H1 (cell line): ENCODE measurements at regions not wholly inside any gene's neighbourhood (a gene's known extent, or its start where the extent isn't known, plus 50 kb on each side); places are given as distances from the start of the nearest gene placed in this dataset.
A peak's percentile ranks its signal among the peaks of the same experiment; 100 is the strongest.

ENCODE experiments used
- CTCF ChIA-PET: fragments of 300-600 bp; sonication (Branson Sonifier 250); formaldehyde crosslinking; loops from one replicate; lab custom pipeline; 2021; ENCODE audit not compliant: partially characterized antibody; lab: Charles Lee
- POLR2A ChIA-PET: fragments of 300-600 bp; sonication (Branson Sonifier 250); formaldehyde crosslinking; loops from one replicate; lab custom pipeline; 2021; ENCODE audit warnings: inconsistent platforms; ENCODE audit not compliant: partially characterized antibody; lab: Charles Lee
- DNase-seq, 2 experiments: peaks; one replicate each; pipeline versions ENCODE4 v3.0.0 to v3.0.0-alpha.2; 2010 to 2022; ENCODE audit warnings: low spot score in 2 of 2, low read depth in 1 of 2, mixed read lengths in 1 of 2
- FAIRE-seq: peaks from 2 replicates; lab custom pipeline; 2011; peaks lifted over from hg19 to GRCh38; lab: Jason Lieb, UNC
- H2AFZ ChIP-seq: 2 replicates; pipeline ENCODE4 v1.8.1; 2012; ENCODE audit warnings: low read length, inconsistent platforms
- H2AK5ac ChIP-seq: 2 replicates; pipeline ENCODE4 v1.6.1; 2013; ENCODE audit warnings: low read depth, low read length
- H2BK120ac ChIP-seq: replicated peaks from 2 replicates; pipeline ENCODE3; 2013; ENCODE audit warnings: low read depth, low read length, inconsistent platforms
- H2BK12ac ChIP-seq: 2 replicates; pipeline ENCODE4 v1.6.1; 2013; ENCODE audit warnings: low read depth, low read length
- H2BK15ac ChIP-seq: 2 replicates; pipeline ENCODE4 v1.6.1; 2013; ENCODE audit warnings: low read length
- H2BK20ac ChIP-seq: 2 replicates; pipeline ENCODE4 v1.6.1; 2013; ENCODE audit warnings: low read length
- H2BK5ac ChIP-seq: 2 replicates; pipeline ENCODE4 v1.6.1; 2013; ENCODE audit warnings: low read depth, low read length
- H3K14ac ChIP-seq: 2 replicates; pipeline ENCODE4 v1.6.1; 2013; ENCODE audit warnings: inconsistent platforms; ENCODE audit not compliant: insufficient read length
- H3K18ac ChIP-seq: 2 replicates; pipeline ENCODE4 v1.6.1; 2013; ENCODE audit warnings: low read length; ENCODE audit errors: extremely low read depth
- H3K23ac ChIP-seq: 2 replicates; pipeline ENCODE4 v1.6.1; 2013; ENCODE audit warnings: inconsistent platforms; ENCODE audit not compliant: insufficient read length
- H3K23me2 ChIP-seq: 2 replicates; pipeline ENCODE4 v1.6.1; 2013; ENCODE audit warnings: low read depth, low read length
- H3K27ac ChIP-seq: 2 replicates; pipeline ENCODE4 v1.6.1; 2011; ENCODE audit warnings: low read depth, low read length, inconsistent platforms
- H3K27me3 ChIP-seq, 4 experiments: replicated peaks in 1 of 4; 1 replicate in 1 of 4; 2 replicates in 3 of 4; pipeline versions ENCODE4 v1.6.1 to v1.8.1; 2011 to 2013; ENCODE audit warnings: low read length in 3 of 4, mild to moderate bottlenecking in 3 of 4, inconsistent platforms in 2 of 4, mixed read lengths in 2 of 4, moderate library complexity in 1 of 4; ENCODE audit not compliant: control insufficient read depth in 3 of 4, insufficient read depth in 3 of 4; ENCODE audit errors: extremely low read depth in 1 of 4
- H3K36me3 ChIP-seq, 4 experiments: 2 replicates each; pipeline versions ENCODE4 v1.6.1 to v1.8.1; 2011 to 2013; ENCODE audit warnings: mild to moderate bottlenecking in 4 of 4, low read length in 3 of 4, moderate library complexity in 2 of 4, control low read depth in 1 of 4, inconsistent platforms in 1 of 4; ENCODE audit not compliant: insufficient read depth in 4 of 4, control insufficient read depth in 2 of 4
- H3K4ac ChIP-seq: replicated peaks from 2 replicates; pipeline ENCODE3; 2013; ENCODE audit warnings: low read length, low read depth, mixed read lengths, inconsistent platforms; ENCODE audit not compliant: insufficient read length
- H3K4me1 ChIP-seq, 4 experiments: replicated peaks in 1 of 4; 1 replicate in 1 of 4; 2 replicates in 3 of 4; pipeline versions ENCODE4 v1.6.1 to v1.8.1; 2011 to 2013; ENCODE audit warnings: low read length in 3 of 4, inconsistent platforms in 2 of 4, mixed read lengths in 1 of 4; ENCODE audit not compliant: insufficient read depth in 4 of 4, control insufficient read depth in 3 of 4
- H3K4me2 ChIP-seq, 2 experiments: 2 replicates each; pipeline versions ENCODE4 v1.6.1 to v1.8.1; 2011 to 2013; ENCODE audit warnings: low read depth in 2 of 2, low read length in 2 of 2, control low read depth in 1 of 2, inconsistent platforms in 1 of 2, mild to moderate bottlenecking in 1 of 2; ENCODE audit not compliant: insufficient read depth in 1 of 2
- H3K4me3 ChIP-seq, 4 experiments: fragments of 200-600, 300-600 bp in 1 of 4; sonication (generic), shearing (Covaris generic), sonication (Bioruptor Twin) in 1 of 4; 2 replicates each; pipeline versions ENCODE4 v1.5.1 to v1.8.1; 2011 to 2016; ENCODE audit warnings: low read length in 4 of 4, low read depth in 3 of 4, control low read depth in 2 of 4, inconsistent platforms in 2 of 4, mild to moderate bottlenecking in 2 of 4, mixed read lengths in 1 of 4, moderate library complexity in 1 of 4; ENCODE audit not compliant: insufficient read depth in 2 of 4; ENCODE audit errors: extremely low read depth in 1 of 4
- H3K56ac ChIP-seq: replicated peaks from 2 replicates; pipeline ENCODE3; 2013; ENCODE audit warnings: low read depth, mild to moderate bottlenecking, mixed read lengths, low read length, inconsistent platforms; ENCODE audit not compliant: insufficient read length
- H3K79me1 ChIP-seq: 2 replicates; pipeline ENCODE4 v1.6.1; 2013; ENCODE audit warnings: low read depth, low read length, control low read depth
- H3K79me2 ChIP-seq, 2 experiments: 2 replicates each; pipeline versions ENCODE4 v1.6.1 to v1.8.1; 2012 to 2013; ENCODE audit warnings: low read length in 2 of 2, mild to moderate bottlenecking in 2 of 2, inconsistent platforms in 1 of 2; ENCODE audit not compliant: insufficient read depth in 2 of 2, control insufficient read depth in 1 of 2
- H3K9ac ChIP-seq, 4 experiments: replicated peaks in 1 of 4; 1 replicate in 1 of 4; 2 replicates in 3 of 4; pipeline versions ENCODE4 v1.6.1 to v1.8.1; 2011 to 2013; ENCODE audit warnings: low read depth in 3 of 4, low read length in 3 of 4, control low read depth in 2 of 4, mild to moderate bottlenecking in 2 of 4, moderate library complexity in 2 of 4, inconsistent platforms in 1 of 4; ENCODE audit errors: extremely low read depth in 1 of 4
- H3K9me3 ChIP-seq, 2 experiments: 2 replicates each; pipeline versions ENCODE4 v1.6.1 to v1.8.1; 2012 to 2013; ENCODE audit warnings: mild to moderate bottlenecking in 2 of 2, moderate library complexity in 2 of 2, control low read depth in 1 of 2, inconsistent platforms in 1 of 2, low read depth in 1 of 2, low read length in 1 of 2, mixed read lengths in 1 of 2; ENCODE audit not compliant: insufficient read depth in 2 of 2
- H4K20me1 ChIP-seq, 2 experiments: replicated peaks in 1 of 2; 2 replicates each; pipeline versions ENCODE3 to v1.8.1; 2011 to 2013; ENCODE audit warnings: inconsistent platforms in 2 of 2, low read length in 2 of 2, mild to moderate bottlenecking in 1 of 2; ENCODE audit not compliant: insufficient read depth in 2 of 2, control insufficient read depth in 1 of 2
- H4K5ac ChIP-seq: 2 replicates; pipeline ENCODE4 v1.6.1; 2013; ENCODE audit warnings: low read length, low read depth, mixed read lengths, inconsistent platforms; ENCODE audit not compliant: insufficient read length
- H4K8ac ChIP-seq: 2 replicates; pipeline ENCODE4 v1.8.0; 2013; ENCODE audit warnings: mild to moderate bottlenecking, moderate library complexity, low read length, inconsistent platforms; ENCODE audit not compliant: insufficient read depth; ENCODE audit errors: extremely low read depth
- H4K91ac ChIP-seq: replicated peaks from 2 replicates; pipeline ENCODE3; 2013; ENCODE audit warnings: low read length, mixed read lengths, inconsistent platforms; ENCODE audit not compliant: insufficient read length
- ASH2L ChIP-seq: fragments of 200-600, 300-600 bp; sonication (generic); IDR thresholded peaks from one replicate; pipeline ENCODE4 v1.7.1; 2017; ENCODE audit warnings: low read length
- ATF3 ChIP-seq: IDR thresholded peaks from 2 replicates; pipeline ENCODE4 v1.6.1; 2011; ENCODE audit warnings: low read depth, mild to moderate bottlenecking, low read length; ENCODE audit not compliant: insufficient read depth
- BACH1 ChIP-seq: IDR thresholded peaks from 2 replicates; pipeline ENCODE4 v1.6.1; 2012; ENCODE audit warnings: low read length, improper control_type of control experiment
- BRCA1 ChIP-seq: IDR thresholded peaks from 2 replicates; pipeline ENCODE4 v1.6.1; 2012; ENCODE audit warnings: low read depth, low read length, improper control_type of control experiment
- EGR1 ChIP-seq: IDR thresholded peaks from 2 replicates; pipeline ENCODE4 v1.6.1; 2011; ENCODE audit warnings: low read depth, low read length, borderline replicate concordance
- GABPA ChIP-seq: IDR thresholded peaks from 2 replicates; pipeline ENCODE4 v1.6.1; 2011; ENCODE audit warnings: mild to moderate bottlenecking, low read length, moderate library complexity, borderline replicate concordance; ENCODE audit not compliant: insufficient read depth
- GTF2F1 ChIP-seq: IDR thresholded peaks from 2 replicates; pipeline ENCODE4 v1.6.1; 2012; ENCODE audit warnings: low read depth, low read length, improper control_type of control experiment, borderline replicate concordance
- JUN ChIP-seq: IDR thresholded peaks from 2 replicates; pipeline ENCODE4 v1.6.1; 2011; ENCODE audit warnings: low read depth, mild to moderate bottlenecking, improper control_type of control experiment, low read length
- KDM5A ChIP-seq: fragments of 200-600 bp; IDR thresholded peaks from 2 replicates; pipeline ENCODE4 v1.7.1; 2012; ENCODE audit warnings: mild to moderate bottlenecking, low read length, inconsistent platforms, mixed read lengths
- NANOG ChIP-seq: IDR thresholded peaks from 2 replicates; pipeline ENCODE4 v1.6.1; 2011; ENCODE audit warnings: low read length, low read depth, mild to moderate bottlenecking, inconsistent platforms; ENCODE audit not compliant: insufficient read depth, poor library complexity, severe bottlenecking
- POU5F1 ChIP-seq: IDR thresholded peaks from 2 replicates; pipeline ENCODE4 v1.6.1; 2011; ENCODE audit warnings: low read depth, mild to moderate bottlenecking, low read length, moderate library complexity
- RFX5 ChIP-seq: IDR thresholded peaks from 2 replicates; pipeline ENCODE4 v1.6.1; 2011; ENCODE audit warnings: low read depth, low read length, improper control_type of control experiment, borderline replicate concordance
- SAP30 ChIP-seq: fragments of 300-600 bp; sonication (generic); IDR thresholded peaks from 2 replicates; pipeline ENCODE4 v1.7.1; 2012; ENCODE audit warnings: low read length, moderate library complexity, mild to moderate bottlenecking, inconsistent platforms; ENCODE audit not compliant: insufficient read depth, insufficient replicate concordance
- SP2 ChIP-seq: IDR thresholded peaks from 2 replicates; pipeline ENCODE4 v1.6.1; 2012; ENCODE audit warnings: mild to moderate bottlenecking, low read length, inconsistent platforms
- TEAD4 ChIP-seq: IDR thresholded peaks from 2 replicates; pipeline ENCODE4 v1.6.1; 2012; ENCODE audit warnings: low read depth, low read length, inconsistent platforms, mixed read lengths
- WGBS, 2 experiments: shearing (Covaris generic) in 1 of 2; methylation state at CpG; one replicate each; pipeline versions ENCODE4 v1.1.6 to v1.1.7; 2013 to 2015; ENCODE audit warnings: low lambda C conversion rate in 2 of 2, mixed read lengths in 2 of 2, inconsistent platforms in 1 of 2, low coverage in 1 of 2, missing lambda C conversion rate in 1 of 2; ENCODE audit not compliant: insufficient replicate concordance in 2 of 2, insufficient coverage in 1 of 2, insufficient read length in 1 of 2; ENCODE audit errors: extremely low coverage in 1 of 2, missing lambda C conversion rate in 1 of 2; 5-methylcytosine and 5-hydroxymethylcytosine counted together

- Histone ChIP-seq H4K8ac (no peak overlapping the region), H3K4ac (no peak overlapping the region), H3K79me1 (no peaks in the 10 kb centered on the region), H3K9ac (no peak overlapping the region), H4K91ac (no peak overlapping the region), H3K36me3 (no peaks in the 10 kb centered on the region), H4K5ac (no peak overlapping the region), H3K23ac (no peak overlapping the region), H3K4me2 (no peak overlapping the region), H3K27ac (no peak overlapping the region), H3K4me1 (no peaks in the 10 kb centered on the region), H3K56ac (no peak overlapping the region), H3K9me3 (no peaks in the 10 kb centered on the region), H2AK5ac (no peak overlapping the region), H2BK15ac (no peak overlapping the region), H3K18ac (no peak overlapping the region), H2BK12ac (no peak overlapping the region), H3K27me3 (no peaks in the 10 kb centered on the region), H3K79me2 (no peaks in the 10 kb centered on the region), H2BK5ac (no peak overlapping the region), H2BK120ac (no peak overlapping the region), H2AFZ (peak overlapping the region; percentile 77; the same call in 1 of the 2 replicates), H3K4me3 (no peak overlapping the region), H3K14ac (no peak overlapping the region), H2BK20ac (no peak overlapping the region), H4K20me1 (no peaks in the 10 kb centered on the region), H3K23me2 (no peaks in the 10 kb centered on the region)
- FAIRE-seq (no peak), DNase-seq (no peak)
- ChIA-PET CTCF (no interaction called here), POLR2A (no interaction called here)
- 85% methylated on average over 1 of the region's 1 CpG; no CpG with 5 or more reads in 1 of the 2 experiments for WGBS, 2 experiments
- no peak for TF ChIP-seq KDM5A
- no peak for TF ChIP-seq GABPA
- TF ChIP-seq JUN, result no peak
- no peak for TF ChIP-seq ASH2L
- no peak for TF ChIP-seq SP2
- TF ChIP-seq BACH1, result no peak
- no peak for TF ChIP-seq EGR1
- TF ChIP-seq RFX5, result no peak
- TF ChIP-seq POU5F1, result no peak
- TF ChIP-seq TEAD4, result no peak
- no peak for TF ChIP-seq GTF2F1
- no peak for TF ChIP-seq NANOG
- no peak for TF ChIP-seq ATF3
- TF ChIP-seq BRCA1, result no peak
- TF ChIP-seq SAP30, result no peak
Observed at GRCh38 chr13:80669112-80669511, 328.2 kb upstream of the SPRY2 start.
